ENCODE measurements at regions not wholly inside any gene's neighbourhood (a gene's known extent, or its start where the extent isn't known, plus 50 kb on each side); places are given as distances from the start of the nearest gene placed in this dataset.
"Not testable (repeated sequence)": the region's sequence is repeated elsewhere in the genome, so short reads cannot be mapped to it uniquely, and the experiment has no call there.

GRCh38 chr7:17046666-17047065, 164.9 kb upstream of the AGR3 start:
- no peak for DNase-seq (ENCODE audit: low spot score)

DNA sequence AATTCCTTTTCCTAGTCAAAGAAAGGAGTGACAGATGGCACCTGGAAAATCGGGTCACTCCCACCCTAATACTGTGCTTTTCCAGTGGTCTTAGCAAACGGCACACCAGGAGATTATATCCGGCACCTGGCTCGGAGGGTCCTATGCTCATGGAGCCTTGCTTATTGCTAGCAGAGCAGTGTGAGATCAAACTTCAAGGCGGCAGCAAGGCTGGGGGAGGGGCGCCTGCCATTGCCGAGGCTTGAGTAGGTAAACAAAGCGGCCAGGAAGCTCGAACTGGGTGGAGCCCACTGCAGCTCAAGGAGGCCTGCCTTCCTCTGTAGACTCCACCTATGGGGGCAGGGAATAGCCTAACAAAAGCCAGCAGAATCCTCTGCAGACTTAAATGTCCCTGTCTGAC, 171.4 kb upstream of the AGR3 start:
- DNase-seq (ENCODE audit: low spot score) = not testable (repeated sequence)

- DNase-seq (ENCODE audit: low spot score) = no peak
Measured at GRCh38 chr7:17054206-17054605, 172.4 kb upstream of the AGR3 start.

GRCh38 chr7:17054836-17055235, 173.1 kb upstream of the AGR3 start:
- DNase-seq (ENCODE audit: low spot score) = no peak

DNA sequence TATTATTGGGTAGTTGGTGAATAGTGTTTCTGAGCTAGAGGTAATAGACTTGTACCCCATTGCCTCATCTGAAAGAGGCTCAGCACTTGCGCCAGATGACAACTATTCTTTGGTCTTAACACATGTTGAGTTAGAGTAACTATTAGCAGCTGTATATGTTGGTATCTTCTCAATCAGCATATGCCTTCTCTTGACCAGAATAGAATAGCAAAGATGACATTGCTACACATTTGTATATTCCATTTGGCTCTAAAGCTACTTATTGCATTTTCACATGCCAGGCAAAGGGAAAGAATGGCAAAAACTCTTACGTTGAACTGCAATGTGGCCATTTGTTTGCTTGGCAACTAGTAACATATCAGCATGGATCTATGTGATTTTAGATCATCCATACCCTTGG, 173.8 kb upstream of the AGR3 start:
- no peak for DNase-seq (ENCODE audit: low spot score)

DNA sequence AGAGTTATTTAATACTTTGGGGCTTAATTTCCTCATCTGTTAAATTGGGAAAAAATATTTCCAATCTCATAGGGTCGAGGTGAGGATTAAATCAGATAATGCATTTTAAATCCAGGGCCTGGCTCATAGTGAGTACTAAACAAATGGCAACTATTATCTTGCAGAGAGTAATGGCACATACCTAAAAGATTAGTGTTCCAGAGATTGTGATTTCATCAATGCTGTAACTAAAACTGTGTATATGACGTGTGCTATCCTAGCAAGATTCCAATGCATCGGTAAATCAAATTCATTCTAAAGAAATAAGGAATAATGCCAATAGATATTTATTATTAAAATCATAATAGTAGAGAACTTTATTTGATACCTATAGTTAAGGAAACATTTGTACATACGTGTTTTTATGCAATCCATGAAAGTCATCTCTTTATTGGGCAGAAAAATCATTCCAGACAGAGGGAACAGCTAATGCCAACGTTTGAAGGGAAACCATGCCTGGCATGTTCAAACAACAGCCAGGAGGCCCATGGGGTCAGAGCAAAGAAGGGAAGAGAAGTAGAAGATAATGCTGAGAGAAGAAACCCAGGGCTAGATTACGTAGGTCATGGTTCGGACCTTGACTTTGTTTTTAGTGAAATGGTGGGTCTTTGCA, 174.8 kb upstream of the AGR3 start:
- DNase-seq (ENCODE audit: low spot score) = no peak

- no peak for DNase-seq (ENCODE audit: low spot score)
Measured at GRCh38 chr7:17057143-17057509, 175.3 kb upstream of the AGR3 start.

- DNase-seq (ENCODE audit: low spot score) = no peak
Measured at GRCh38 chr7:17058568-17058967, 176.8 kb upstream of the AGR3 start.

DNA sequence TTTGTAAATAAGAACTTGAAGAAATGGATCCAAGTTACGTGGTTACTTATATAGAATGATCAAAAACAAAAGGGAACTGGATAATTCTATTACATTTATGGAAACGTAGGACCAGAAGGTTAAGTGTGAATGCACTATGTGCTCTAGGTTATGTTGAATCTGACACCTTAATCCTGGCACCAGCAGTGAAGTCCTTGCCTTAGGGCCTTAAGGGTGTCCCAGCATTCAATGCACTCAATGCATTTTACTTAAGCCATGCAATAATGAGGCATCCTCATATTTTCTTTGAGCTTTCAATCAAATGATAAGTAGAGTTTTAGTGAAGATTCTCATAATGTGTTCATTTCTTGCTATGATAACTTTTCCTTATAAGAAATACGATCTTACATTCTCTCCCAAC, 178.3 kb upstream of the AGR3 start:
- no peak for DNase-seq (ENCODE audit: low spot score)

- no peak for DNase-seq (ENCODE audit: low spot score)
Measured at GRCh38 chr7:17061443-17061842, 179.7 kb upstream of the AGR3 start.

DNA sequence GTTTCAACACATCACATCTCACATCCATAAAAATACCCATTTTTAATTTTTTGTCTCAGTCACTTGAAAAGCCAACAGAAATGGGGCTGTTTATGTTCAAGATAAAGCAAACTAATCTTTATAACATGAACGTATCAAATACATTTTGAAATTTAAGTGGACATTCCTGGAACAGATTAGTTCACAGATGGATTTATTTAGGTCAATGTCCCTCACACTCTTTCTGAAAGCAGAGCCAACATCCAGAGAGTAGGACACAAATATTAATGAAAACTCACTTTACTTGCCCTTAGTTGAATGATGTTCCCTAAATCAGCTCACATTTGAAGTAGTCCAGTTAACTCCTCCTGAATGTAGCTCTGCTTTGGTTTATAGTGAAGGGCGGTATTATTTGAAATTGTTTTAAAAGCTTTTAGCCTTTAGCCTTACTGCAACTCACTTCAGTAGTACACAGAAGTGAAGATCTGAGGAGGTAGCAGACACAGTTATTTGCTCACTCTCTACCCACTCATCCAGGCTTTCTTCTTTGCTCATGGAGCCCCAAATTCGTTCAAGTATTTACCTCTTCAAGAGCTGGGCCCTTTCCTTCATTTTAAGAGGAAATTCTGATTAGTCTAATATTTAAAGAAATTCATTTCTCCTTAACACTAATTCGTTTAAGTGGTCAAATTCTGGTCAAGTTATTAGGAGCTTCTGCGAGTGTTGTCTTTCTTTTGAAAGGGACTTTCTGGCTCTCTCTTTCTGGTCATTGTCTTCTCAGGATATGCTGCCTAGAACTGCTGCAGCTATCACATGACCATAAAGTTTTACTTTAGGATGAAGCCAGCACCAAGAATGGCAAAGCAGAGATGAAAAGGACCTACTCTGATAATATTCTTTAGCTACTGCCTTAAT, 180.6 kb upstream of the AGR3 start:
- DNase-seq (ENCODE audit: low spot score) = no peak

- DNase-seq (ENCODE audit: low spot score) = no peak
Measured at GRCh38 chr7:17063045-17063383, 181.2 kb upstream of the AGR3 start.

- no peak for DNase-seq (ENCODE audit: low spot score)
Measured at GRCh38 chr7:17067691-17068090, 185.9 kb upstream of the AGR3 start.

GRCh38 chr7:17069146-17069545, 187.4 kb upstream of the AGR3 start:
- DNase-seq (ENCODE audit: low spot score) = no peak

DNA sequence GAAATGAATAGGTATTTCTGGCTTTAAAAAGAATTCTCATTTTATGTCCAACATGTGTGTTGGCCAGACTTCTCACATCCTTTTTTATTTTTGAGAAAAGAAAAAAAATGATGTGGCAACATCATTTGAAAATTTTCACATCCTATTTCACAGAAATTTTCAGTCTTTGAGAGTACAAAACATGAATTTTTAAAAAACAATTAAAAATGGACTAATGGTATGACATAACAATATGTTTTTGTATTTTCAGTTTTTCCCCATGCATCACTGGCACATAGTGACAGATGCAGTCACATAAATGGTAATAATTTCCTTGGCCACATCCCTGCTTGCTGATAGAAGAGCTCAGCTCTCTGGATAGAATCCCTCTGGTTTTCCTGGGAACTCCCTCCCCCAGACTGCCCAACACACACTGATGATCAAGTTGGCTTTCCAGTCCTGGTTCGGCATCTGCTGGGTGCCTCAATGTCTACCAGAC, 188.5 kb upstream of the AGR3 start:
- DNase-seq (ENCODE audit: low spot score) = no peak

DNA sequence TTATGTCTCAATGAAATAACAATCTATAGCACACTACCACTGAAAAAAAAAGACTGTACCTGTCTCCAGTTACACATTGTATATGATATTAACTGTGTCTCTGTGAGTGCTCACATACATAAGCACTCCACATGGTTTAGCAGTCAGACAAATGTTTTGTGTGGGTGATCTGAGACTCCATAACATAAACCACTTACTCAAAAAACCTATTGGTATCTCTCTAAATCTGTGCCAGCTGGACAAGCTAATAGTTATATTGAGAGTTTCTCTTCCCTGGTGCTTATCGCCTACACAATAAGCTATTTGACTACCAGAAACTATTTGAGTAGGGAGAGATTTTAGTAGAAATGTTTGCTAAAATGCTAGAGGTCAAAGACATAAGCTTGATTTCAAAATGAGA, 190.1 kb upstream of the AGR3 start:
- DNase-seq (ENCODE audit: low spot score) = no peak

- DNase-seq (ENCODE audit: low spot score) = no peak
Measured at GRCh38 chr7:17075601-17076255, 193.9 kb upstream of the AGR3 start.

GRCh38 chr7:17078298-17078697, 196.5 kb upstream of the AGR3 start:
- DNase-seq (ENCODE audit: low spot score) = no peak

DNA sequence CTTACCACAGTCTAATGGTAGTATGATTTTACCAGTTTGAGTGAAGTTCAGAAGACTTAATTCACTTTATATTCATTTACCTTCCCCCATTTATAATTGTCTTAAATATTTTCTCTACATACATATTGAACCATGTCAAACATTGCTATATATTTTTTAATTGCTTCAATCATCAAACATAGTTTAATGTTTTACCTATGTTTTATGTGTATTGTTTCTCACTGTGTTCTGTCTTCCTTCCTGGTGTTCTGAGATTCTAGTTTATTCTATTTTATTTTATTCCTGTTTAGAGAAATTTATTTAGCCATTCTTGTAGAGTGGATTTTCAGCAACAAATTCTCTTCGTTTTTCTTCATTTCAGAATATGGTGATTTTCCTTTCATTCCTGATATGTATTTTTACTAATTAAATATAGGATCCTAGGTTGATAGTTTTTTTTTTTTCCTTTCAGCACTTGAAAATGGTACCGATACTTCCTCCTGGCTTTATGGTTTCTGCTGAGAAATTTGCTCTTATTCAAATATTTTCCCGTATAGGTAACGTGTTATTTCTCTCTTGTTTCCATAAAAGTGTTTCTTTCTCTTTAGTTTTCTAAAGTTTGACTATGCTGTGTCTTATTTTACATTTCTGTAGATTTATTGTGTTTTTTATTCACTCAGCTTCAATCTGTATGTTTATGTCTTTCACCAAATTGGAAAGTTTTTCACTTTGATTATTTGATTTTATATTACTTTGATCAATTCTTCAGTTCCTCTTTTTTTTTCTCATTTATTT, 201.8 kb upstream of the AGR3 start:
- no peak for DNase-seq (ENCODE audit: low spot score)

GRCh38 chr7:17084166-17084475, 202.3 kb upstream of the AGR3 start:
- no peak for DNase-seq (ENCODE audit: low spot score)

DNA sequence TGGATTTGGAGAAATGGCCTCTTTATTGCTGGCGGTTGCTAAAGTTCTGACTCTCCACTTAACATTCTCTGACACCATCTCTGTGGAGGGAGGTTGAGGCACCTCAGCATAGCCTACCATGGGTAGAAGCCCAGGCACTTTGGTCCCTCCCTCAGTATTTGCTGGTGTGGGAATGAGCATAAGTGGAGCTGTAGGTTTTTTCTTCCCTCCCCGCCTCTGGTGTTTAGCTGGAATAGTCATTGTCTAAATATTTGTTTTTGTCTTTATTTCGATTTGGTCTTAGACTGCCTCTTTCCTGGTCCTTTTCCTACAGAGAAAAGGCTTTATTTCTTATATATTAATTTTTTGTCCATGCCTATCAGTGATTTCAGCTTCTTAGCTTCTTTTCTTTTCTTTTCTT, 203.4 kb upstream of the AGR3 start:
- no peak for DNase-seq (ENCODE audit: low spot score)

DNA sequence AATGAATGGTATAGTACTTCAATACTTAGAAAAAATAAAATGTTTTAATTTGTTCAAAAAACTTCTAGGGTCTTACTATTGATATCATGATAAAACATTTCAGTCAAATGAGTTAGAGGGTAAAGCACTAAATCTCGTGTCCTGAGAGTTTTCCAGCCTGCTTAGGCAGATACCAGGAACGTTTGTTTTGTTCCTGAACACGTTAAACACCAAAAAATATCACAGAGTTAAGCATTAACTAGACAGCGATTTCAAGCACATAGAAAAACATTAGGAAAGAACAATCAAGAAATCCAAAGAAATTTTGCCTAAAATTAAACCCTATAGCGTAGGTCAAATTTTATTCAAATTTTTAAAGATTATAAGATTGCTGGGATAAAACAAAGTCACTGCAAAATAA, 204.6 kb upstream of the AGR3 start:
- no peak for DNase-seq (ENCODE audit: low spot score)

- DNase-seq (ENCODE audit: low spot score) = no peak
Measured at GRCh38 chr7:17090751-17091150, 207.7 kb upstream of the AHR start.
